GM12864 (cell line): ENCODE measurements at regions not wholly inside any gene's neighbourhood (a gene's known extent, or its start where the extent isn't known, plus 50 kb on each side); places are given as distances from the start of the nearest gene placed in this dataset.

Experiments
- DNase-seq: peaks from one replicate; pipeline ENCODE4 v3.0.0-alpha.2; 2011; ENCODE audit warnings: low read depth
- H3K4me3 ChIP-seq: 2 replicates; pipeline ENCODE4 v1.5.1; 2011; ENCODE audit warnings: mild to moderate bottlenecking, low read depth, low read length, control low read depth
- CTCF ChIP-seq: IDR thresholded peaks from 2 replicates; pipeline ENCODE4 v1.5.1; 2011; ENCODE audit warnings: low read depth, mild to moderate bottlenecking, moderate library complexity, low read length, control low read depth, inconsistent platforms; ENCODE audit errors: missing control alignments

DNA sequence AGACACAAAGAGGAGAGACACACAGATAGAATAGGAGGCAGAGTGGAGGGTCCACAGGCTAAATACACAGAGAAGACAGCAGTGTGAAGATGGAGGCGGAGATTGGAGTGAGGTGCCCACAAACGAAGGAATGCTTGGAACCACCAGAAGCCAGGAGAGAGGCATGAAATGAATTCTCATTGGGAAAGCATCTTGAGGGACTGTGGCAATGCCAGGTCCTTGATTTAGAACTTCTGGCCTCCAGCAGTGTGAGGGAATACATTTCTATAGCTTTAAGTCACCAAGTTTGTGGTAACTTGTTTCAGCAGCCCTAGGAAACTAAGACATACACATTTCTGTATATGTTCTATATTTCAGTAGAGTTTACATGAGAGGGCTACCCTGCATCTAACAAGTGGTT, 396.6 kb upstream of the ZNF608 start:
- no peak for DNase-seq

GRCh38 chr5:125148076-125148475, 401.6 kb upstream of the ZNF608 start:
- no peak overlapping the region for H3K4me3 ChIP-seq
- DNase-seq: no peak

More for the DNA sequence above, 396.6 kb upstream of the ZNF608 start:
- no peak for TF ChIP-seq CTCF
- no peak overlapping the region for H3K4me3 ChIP-seq

GRCh38 chr5:125148706-125149105, 402.3 kb upstream of the ZNF608 start:
- H3K4me3 ChIP-seq: no peak overlapping the region
- DNase-seq: no peak
- TF ChIP-seq CTCF: no peak

More at GRCh38 chr5:125148076-125148475, 401.6 kb upstream of the ZNF608 start:
- TF ChIP-seq CTCF: no peak

GRCh38 chr5:125149110-125149509, 402.7 kb upstream of the ZNF608 start:
- no peak overlapping the region for H3K4me3 ChIP-seq
- no peak for DNase-seq

GRCh38 chr5:125149527-125149926, 403.1 kb upstream of the ZNF608 start:
- H3K4me3 ChIP-seq: no peak overlapping the region
- TF ChIP-seq CTCF: no peak
- no peak for DNase-seq

More at GRCh38 chr5:125149110-125149509, 402.7 kb upstream of the ZNF608 start:
- no peak for TF ChIP-seq CTCF

DNA sequence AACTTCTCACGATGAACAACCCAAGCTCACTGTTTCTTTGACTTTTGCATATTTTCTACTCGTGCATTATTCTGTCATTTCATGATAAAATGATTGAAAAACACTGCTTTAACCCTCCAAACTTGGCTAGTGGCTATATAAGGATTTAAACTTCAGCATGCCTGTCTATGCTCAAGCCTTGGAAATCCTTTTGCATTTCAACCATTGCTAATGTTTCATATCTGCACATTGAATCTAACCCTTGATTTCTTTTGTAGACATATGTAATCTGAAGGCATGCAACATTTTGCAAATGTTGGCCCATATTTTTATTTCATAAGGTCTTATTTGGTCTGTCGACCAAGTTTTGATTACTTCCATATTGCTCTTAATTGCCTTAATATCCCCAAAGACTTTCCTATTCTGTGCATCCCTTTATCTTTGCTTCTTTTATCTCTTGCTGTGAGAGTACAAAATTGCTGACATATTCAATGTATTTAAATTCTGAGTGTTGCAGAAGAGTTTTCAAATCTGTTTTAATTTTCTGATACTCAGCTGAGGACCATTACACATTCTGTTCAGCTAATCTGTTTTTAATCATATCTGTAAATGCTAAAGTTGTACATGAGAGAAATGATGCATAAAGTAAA, 403.7 kb upstream of the ZNF608 start:
- DNase-seq: no peak
- TF ChIP-seq CTCF: no peak

DNA sequence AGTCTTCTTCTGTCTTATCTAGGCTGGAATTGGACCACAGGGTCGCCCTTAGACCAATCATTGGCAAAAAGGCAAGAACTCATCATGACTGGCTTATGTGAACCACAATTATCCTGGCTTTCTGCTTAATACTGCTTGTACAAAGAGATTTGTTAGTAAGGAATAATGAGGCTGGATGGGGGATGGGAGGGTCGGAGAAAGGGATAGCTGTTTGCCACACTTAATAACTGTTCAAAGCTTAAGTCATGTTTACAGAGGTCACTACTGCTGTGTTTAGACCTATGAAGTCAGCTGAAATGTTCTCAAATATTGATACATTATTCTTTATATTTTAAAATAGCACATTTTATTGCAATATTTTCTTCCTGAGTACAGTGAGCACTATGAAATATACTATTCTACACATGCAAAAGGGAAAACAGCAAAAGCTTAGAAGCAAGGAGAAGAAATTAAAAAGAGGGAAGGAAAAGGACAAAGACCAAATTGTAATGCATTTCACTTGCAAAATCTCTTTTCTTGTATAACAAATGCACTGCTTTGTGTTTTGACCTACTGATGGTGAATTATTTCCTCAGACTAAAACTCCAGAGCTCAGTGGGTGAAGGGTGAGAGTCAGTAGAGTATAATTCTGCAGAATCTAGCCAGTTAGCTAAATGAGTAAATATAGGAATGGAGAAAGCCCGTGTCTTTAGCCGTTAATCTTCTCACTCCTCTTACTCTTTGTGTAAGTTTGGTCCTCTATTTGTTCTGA, 404.9 kb upstream of the ZNF608 start:
- no peak for TF ChIP-seq CTCF
- no peak overlapping the region for H3K4me3 ChIP-seq
- DNase-seq: no peak

More for the DNA sequence above, 403.7 kb upstream of the ZNF608 start:
- H3K4me3 ChIP-seq: no peak overlapping the region
